Muscle of leg (tissue), 3 donors: ENCODE measurements at regions not wholly inside any gene's neighbourhood (a gene's known extent, or its start where the extent isn't known, plus 50 kb on each side); places are given as distances from the start of the nearest gene placed in this dataset.
A peak's percentile ranks its signal among the peaks of the same experiment; 100 is the strongest.

Experiments used
- DNase-seq: peaks from one replicate; pipeline ENCODE4 v3.0.0; 2013
- H3K27ac ChIP-seq: one replicate; pipeline ENCODE4 v1.5.1; 2013; ENCODE audit warnings: mild to moderate bottlenecking, low read length, control low read depth
- H3K27me3 ChIP-seq: one replicate; pipeline ENCODE4 v1.6.1; 2013; ENCODE audit warnings: low read length; ENCODE audit not compliant: control insufficient read depth, insufficient read depth
- H3K36me3 ChIP-seq: one replicate; pipeline ENCODE4 v1.6.1; 2013; ENCODE audit warnings: low read length; ENCODE audit not compliant: control insufficient read depth, insufficient read depth
- H3K4me1 ChIP-seq: one replicate; pipeline ENCODE4 v1.6.1; 2013; ENCODE audit warnings: low read length; ENCODE audit not compliant: control insufficient read depth, insufficient read depth
- H3K4me3 ChIP-seq: one replicate; pipeline ENCODE4 v1.5.1; 2013; ENCODE audit warnings: low read length, control low read depth
- H3K9me3 ChIP-seq: replicated peaks from 2 replicates; pipeline ENCODE4 v1.6.1; 2013; ENCODE audit warnings: low read depth, low read length; ENCODE audit not compliant: control insufficient read depth
- WGBS: methylation state at CpG from one replicate; pipeline ENCODE4 v1.1.5; 2013; ENCODE audit warnings: missing lambda C conversion rate; ENCODE audit not compliant: insufficient coverage; 5-methylcytosine and 5-hydroxymethylcytosine counted together

DNA sequence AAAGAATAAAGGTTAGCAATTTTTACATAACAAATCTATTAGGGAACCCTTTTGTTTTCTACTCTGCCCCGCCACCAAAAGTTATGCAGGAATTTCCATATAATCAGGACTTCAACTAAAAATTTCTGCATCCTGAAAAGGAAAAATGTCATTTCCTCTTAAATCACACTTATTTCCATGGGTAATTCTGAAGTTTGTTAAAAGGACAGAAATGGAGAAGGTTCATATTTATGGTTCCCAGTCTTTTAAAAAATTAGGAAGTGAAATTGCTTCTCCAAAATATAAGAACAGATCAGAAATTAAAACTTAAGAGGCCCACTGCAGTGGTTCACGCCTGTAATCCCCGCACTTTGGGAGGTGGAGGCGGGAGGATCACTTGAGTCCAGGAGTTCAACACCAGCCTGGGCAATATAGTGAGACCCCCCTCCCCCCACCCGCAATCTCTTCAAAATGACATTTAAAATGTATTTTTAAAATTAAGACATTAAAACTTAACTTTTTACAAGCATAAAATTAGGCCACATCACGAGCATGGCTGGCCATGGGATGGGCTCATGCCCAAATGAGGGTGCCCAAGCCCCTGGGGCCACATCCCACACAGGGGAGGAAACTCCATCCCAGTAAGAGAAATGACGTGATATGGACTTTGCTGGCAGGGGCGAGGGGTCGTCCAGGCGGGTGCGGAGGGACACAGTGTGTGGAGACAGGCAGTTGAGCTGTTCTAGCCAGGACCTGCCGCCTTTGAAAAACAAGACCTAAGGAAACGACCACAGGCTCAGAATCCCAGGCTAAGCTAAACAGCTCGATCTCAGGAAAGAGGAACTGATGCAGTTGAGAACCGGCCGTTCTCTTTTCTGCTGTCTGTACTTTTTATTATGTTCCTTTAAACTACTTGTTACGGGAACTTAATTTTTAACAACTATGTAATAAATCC lies 51.3 kb upstream of the NFE2L3 start:
- Histone ChIP-seq H3K9me3 (no peaks in the 10 kb centered on the region), H3K4me1 (peaks cover 5% of the 10 kb centered on the region), H3K4me3 (no peak overlapping the region), H3K27me3 (no peaks in the 10 kb centered on the region), H3K36me3 (no peaks in the 10 kb centered on the region), H3K27ac (peak overlapping the region; percentile 35)
- 49% methylated on average over 8 of the region's 17 CpGs for WGBS
- peak; percentile 27 for DNase-seq

DNA sequence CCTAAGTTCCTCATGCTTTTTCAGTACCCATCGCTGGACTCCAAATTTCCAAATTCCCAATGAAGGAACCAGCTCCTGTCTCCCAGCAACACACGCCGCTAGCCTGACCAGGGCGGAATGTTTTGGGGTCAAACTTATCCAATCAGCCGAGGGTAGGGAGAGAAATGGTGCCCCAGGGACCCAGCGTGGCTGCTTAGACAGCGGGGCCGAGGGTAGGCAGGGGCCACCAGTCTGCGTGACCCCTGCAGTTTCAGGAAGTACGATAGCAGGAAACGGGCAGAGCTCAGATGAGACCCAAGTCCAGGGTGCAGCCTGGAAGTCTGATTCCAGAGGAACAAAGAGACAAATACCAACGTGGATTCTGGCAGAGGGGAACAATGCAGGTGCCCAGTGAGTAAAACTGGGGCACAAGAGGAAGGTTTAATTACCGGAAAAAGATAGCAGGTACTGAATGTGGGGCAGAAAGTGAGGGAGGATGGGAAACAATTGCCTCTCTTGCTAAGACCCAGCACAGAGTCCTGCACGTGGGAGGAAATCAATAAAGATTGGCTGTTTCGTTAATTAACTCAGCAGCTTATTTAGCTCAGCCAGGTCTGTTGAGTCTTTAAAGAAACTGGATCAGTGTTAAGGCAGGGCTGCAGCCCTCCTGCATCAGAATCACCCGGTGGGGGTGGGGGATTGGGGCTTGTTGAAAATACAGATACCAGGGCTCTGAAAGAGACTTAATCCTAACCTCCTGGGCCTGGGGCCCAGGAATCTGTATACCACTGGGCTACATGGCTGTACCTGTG lies 50.4 kb upstream of the NFE2L3 start:
- 13% methylated on average over 14 of the region's 16 CpGs for WGBS
- DNase-seq = peak; percentile 21
- Histone ChIP-seq H3K27ac (peak overlapping the region; percentile 35), H3K27me3 (no peaks in the 10 kb centered on the region), H3K9me3 (no peaks in the 10 kb centered on the region), H3K4me3 (no peak overlapping the region), H3K36me3 (no peaks in the 10 kb centered on the region), H3K4me1 (peaks cover 5% of the 10 kb centered on the region)

DNA sequence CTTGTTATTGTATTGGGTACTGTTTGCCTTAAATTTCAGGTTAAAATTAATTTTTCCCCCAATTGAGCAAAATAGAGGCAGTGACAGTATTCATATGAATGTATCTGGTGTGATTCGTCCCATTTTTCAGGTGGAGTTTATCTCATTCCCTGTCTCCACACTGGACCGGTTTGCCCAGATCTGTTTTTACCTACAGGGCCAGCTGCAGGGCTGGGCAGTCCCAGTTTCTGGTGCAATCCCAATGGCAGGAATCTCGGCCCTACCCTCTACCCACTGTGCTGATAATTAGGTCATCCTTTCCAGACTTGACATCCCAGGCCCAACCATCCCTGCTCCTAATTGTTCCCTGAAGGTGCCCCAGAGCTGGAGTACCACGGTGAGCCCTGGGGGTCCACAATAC lies 49.8 kb upstream of the NFE2L3 start:
- Histone ChIP-seq H3K27ac (no peak overlapping the region), H3K4me1 (peaks cover 5% of the 10 kb centered on the region), H3K4me3 (no peak overlapping the region)

More for the DNA sequence above, 49.8 kb upstream of the NFE2L3 start:
- Histone ChIP-seq H3K27me3 (no peaks in the 10 kb centered on the region), H3K9me3 (no peaks in the 10 kb centered on the region), H3K36me3 (no peaks in the 10 kb centered on the region)
- DNase-seq = no peak
- WGBS = 79% methylated on average over 4 of the region's 4 CpGs
